GM12873 (cell line): ENCODE measurements at regions not wholly inside any gene's neighbourhood (a gene's known extent, or its start where the extent isn't known, plus 50 kb on each side); places are given as distances from the start of the nearest gene placed in this dataset.

ENCODE experiments used
- CTCF ChIP-seq: IDR thresholded peaks from 2 replicates; pipeline ENCODE4 v1.5.1; 2012; ENCODE audit warnings: low read depth, mild to moderate bottlenecking, moderate library complexity, low read length, control low read depth; ENCODE audit not compliant: insufficient read depth; ENCODE audit errors: missing control alignments

DNA sequence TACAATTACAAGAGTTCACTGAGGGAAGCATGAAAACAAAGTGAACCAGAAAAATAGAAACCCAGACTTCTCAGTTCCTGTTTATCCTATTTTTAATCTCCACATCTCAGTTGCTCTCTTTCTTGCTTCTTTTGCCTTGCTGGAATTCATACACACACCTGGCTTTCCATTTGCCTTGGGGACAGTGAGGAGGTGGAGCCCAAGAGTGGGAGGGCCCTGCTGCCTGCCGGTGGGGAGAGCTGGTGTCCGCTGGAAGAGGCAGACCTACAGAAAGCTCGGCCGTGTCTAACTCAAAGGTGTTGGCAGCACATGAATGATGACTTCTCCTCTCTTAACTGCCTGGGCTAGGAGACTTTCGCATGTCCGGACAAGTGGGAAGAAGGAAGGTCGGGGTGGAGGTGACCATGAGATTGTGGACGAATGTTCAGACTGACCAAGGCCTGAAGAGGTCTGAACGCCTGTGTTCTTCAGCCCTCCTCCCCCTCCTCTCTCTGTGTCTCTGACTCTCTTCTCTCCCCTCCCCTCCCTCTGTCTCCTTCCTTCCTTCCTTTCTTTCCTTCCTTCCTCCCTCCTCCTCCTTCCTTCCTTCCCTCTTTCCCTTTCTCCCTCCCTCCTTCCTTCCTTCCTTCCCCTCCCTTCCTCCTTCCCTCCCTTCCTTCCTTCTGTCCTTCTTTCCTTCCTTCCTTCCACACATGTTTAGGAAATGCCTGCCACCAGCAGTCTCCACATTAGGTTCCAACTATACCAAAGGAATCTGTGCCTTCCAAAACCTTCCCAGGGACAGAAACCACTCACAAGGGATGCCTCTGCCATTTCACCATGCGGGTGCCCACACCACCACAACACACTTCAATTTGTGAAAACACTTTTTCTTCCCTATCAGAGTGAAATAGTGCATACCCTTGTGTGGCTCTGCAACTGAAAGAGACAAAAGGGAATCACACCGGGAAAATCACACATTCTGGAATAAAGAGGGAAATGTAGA lies 157.3 kb upstream of the RUNX1 start:
- TF ChIP-seq CTCF = no peak

- TF ChIP-seq CTCF = no peak
Measured at GRCh38 chr21:35204850-35205541, 155.9 kb upstream of the RUNX1 start.

DNA sequence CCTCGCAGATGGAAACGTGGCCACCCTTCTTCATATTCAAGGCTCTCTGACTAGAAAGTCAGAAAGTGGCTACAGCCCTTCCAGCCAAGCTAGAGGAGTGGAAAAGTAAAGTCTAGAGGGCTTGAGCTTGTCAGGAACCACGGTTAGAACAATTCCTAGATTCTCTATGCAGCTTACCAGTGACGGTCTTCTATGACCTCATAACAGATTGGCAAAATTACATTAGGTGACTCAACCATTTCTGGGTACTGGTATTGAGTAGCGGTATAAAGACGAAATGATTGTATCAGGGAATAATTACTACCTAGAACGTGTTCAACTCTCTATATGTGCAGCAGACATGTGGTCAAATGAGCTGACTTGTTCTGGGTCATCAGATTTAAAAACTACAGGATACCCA lies 155.0 kb upstream of the RUNX1 start:
- TF ChIP-seq CTCF = no peak

DNA sequence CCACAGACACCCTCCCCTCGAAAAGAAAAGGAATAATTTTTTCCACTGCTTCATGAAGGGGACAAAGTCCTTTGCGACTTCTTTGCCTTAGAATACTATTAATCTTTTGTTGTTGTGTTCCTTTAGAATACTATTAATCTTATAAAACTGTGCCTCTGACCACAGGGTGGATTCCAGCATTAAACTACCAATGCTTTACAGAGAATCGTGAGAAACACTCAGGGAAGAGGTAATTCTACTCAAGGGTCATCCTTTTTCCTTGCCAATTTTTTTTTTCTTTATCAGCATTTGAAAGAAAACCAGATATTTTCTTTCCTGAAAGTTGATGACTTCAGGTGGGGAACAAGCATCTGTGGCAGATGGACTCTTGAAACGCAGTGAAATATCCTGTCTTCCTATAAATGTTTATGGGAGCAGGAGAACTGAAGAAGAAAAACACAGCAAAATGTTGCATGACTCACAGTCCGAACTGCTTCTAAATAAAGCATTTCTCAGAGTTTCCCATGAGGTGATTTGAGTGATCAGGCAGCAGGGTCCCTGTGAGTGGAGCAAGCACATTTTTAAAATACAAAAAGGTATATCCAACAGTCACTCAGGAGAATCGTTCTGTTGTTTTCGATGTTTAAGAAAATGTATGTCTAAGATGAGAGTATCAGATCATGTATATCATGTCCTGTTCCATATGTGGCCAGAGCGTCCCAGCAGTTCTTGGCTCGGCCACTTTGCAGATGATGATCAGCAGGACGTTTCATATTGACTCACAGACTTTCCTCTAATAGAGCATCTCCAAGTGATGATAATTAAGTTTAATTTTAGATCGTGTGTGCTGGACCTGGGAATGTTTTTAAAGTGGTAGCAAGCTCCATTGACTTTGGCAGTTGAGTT lies 154.2 kb upstream of the RUNX1 start:
- no peak for TF ChIP-seq CTCF

DNA sequence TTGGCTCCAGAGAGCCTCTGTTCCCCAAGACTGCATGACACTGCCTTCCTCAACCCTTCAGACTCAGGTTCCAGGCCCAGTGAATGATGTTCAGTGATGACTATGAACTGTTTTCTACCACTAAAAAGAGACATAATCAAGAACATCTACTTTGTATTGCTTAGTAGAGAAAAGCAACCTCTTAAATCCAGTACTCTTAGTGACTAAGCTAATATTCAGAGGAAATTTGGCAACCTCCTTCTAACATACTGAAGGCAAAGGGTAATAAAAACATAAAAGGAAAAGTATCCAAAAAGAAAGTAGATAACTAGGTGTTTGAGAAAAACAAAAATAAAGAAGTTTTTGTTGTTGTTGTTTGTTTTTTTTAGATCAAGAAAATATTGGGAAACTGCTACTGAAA lies 153.3 kb upstream of the RUNX1 start:
- no peak for TF ChIP-seq CTCF

DNA sequence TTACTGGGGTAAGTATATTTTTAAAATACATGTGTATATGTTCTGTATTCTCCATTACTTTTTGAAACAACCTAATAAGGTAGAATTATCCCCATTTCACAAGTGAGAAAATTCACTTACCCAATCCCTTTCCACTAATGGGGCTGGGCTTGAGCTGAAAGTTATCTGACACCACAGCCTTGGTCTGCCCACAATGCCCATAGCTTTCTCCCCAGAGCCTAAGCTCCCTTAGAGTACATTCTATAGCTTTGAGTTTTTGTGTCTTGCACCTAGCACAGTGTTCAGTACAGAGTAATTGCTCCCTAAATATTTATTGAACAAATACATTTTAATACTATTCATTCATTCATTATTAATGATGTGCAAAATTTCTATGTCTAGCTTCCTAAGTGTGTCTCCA lies 152.7 kb upstream of the RUNX1 start:
- no peak for TF ChIP-seq CTCF
